ENCODE measurements at regions not wholly inside any gene's neighbourhood (a gene's known extent, or its start where the extent isn't known, plus 50 kb on each side); places are given as distances from the start of the nearest gene placed in this dataset.
"Not testable (repeated sequence)": the region's sequence is repeated elsewhere in the genome, so short reads cannot be mapped to it uniquely, and the experiment has no call there.

GRCh38 chr1:232728507-232729263, 76.5 kb upstream of the MAP10 start:
- DNase-seq = no peak
- H3K4me3 ChIP-seq (ENCODE audit: insufficient read depth, low read depth, low read length) = no peak overlapping the region
- no peaks in the 10 kb centered on the region for H3K36me3 ChIP-seq (replicated peaks; ENCODE audit: control insufficient read depth, insufficient read depth, low read length)

GRCh38 chr1:232732344-232732910, 72.8 kb upstream of the MAP10 start:
- DNase-seq = no peak
- H3K27me3 ChIP-seq (ENCODE audit: control insufficient read depth, insufficient read depth, low read length) = no peaks in the 10 kb centered on the region
- no peaks in the 10 kb centered on the region for H3K36me3 ChIP-seq (replicated peaks; ENCODE audit: control insufficient read depth, insufficient read depth, low read length)
- no peak overlapping the region for H3K4me3 ChIP-seq (ENCODE audit: insufficient read depth, low read depth, low read length)

More at GRCh38 chr1:232728507-232729263, 76.5 kb upstream of the MAP10 start:
- no peaks in the 10 kb centered on the region for H3K27me3 ChIP-seq (ENCODE audit: control insufficient read depth, insufficient read depth, low read length)

GRCh38 chr1:232737917-232738316, 67.3 kb upstream of the MAP10 start:
- DNase-seq = no peak
- no peaks in the 10 kb centered on the region; the same call in 1 of the 2 replicates for H3K27me3 ChIP-seq (ENCODE audit: control insufficient read depth, insufficient read depth, low read length)

GRCh38 chr1:232743999-232744398, 61.2 kb upstream of the MAP10 start:
- Histone ChIP-seq H3K27me3 (ENCODE audit: control insufficient read depth, insufficient read depth, low read length) (no peaks in the 10 kb centered on the region), H3K36me3 (replicated peaks; ENCODE audit: control insufficient read depth, insufficient read depth, low read length) (no peaks in the 10 kb centered on the region), H3K4me3 (ENCODE audit: insufficient read depth, low read depth, low read length) (no peak overlapping the region)
- no peak for DNase-seq

More at GRCh38 chr1:232737917-232738316, 67.3 kb upstream of the MAP10 start:
- Histone ChIP-seq H3K4me3 (ENCODE audit: insufficient read depth, low read depth, low read length) (no peak overlapping the region), H3K36me3 (replicated peaks; ENCODE audit: control insufficient read depth, insufficient read depth, low read length) (no peaks in the 10 kb centered on the region)

GRCh38 chr1:232744847-232745246, 60.4 kb upstream of the MAP10 start:
- H3K4me3 ChIP-seq (ENCODE audit: insufficient read depth, low read depth, low read length) = no peak overlapping the region
- no peak for DNase-seq
- no peaks in the 10 kb centered on the region for H3K27me3 ChIP-seq (ENCODE audit: control insufficient read depth, insufficient read depth, low read length)
- H3K36me3 ChIP-seq (replicated peaks; ENCODE audit: control insufficient read depth, insufficient read depth, low read length) = no peaks in the 10 kb centered on the region

GRCh38 chr1:232745698-232746097, 59.5 kb upstream of the MAP10 start:
- H3K4me3 ChIP-seq (ENCODE audit: insufficient read depth, low read depth, low read length); DNase-seq; H3K27me3 ChIP-seq (ENCODE audit: control insufficient read depth, insufficient read depth, low read length); H3K36me3 ChIP-seq (replicated peaks; ENCODE audit: control insufficient read depth, insufficient read depth, low read length): not testable (repeated sequence)

- H3K36me3 ChIP-seq (replicated peaks; ENCODE audit: control insufficient read depth, insufficient read depth, low read length) = no peaks in the 10 kb centered on the region
- no peak for DNase-seq
- no peak overlapping the region for H3K4me3 ChIP-seq (ENCODE audit: insufficient read depth, low read depth, low read length)
- no peaks in the 10 kb centered on the region for H3K27me3 ChIP-seq (ENCODE audit: control insufficient read depth, insufficient read depth, low read length)
These were observed 56.3 kb upstream of the MAP10 start for GRCh38 chr1:232748910-232749368.

- no peak overlapping the region for H3K4me3 ChIP-seq (ENCODE audit: insufficient read depth, low read depth, low read length)
- H3K36me3 ChIP-seq (replicated peaks; ENCODE audit: control insufficient read depth, insufficient read depth, low read length) = no peaks in the 10 kb centered on the region
- DNase-seq = no peak
- H3K27me3 ChIP-seq (ENCODE audit: control insufficient read depth, insufficient read depth, low read length) = no peaks in the 10 kb centered on the region
These were observed 53.6 kb upstream of the MAP10 start for GRCh38 chr1:232751393-232752140.

- no peak for DNase-seq
- Histone ChIP-seq H3K27me3 (ENCODE audit: control insufficient read depth, insufficient read depth, low read length) (no peaks in the 10 kb centered on the region), H3K4me3 (ENCODE audit: insufficient read depth, low read depth, low read length) (no peak overlapping the region), H3K36me3 (replicated peaks; ENCODE audit: control insufficient read depth, insufficient read depth, low read length) (no peaks in the 10 kb centered on the region)
These were observed 52.9 kb upstream of the MAP10 start for GRCh38 chr1:232752365-232752764.

GRCh38 chr1:232754930-232755329, 50.3 kb upstream of the MAP10 start:
- Histone ChIP-seq H3K4me3 (ENCODE audit: insufficient read depth, low read depth, low read length) (no peak overlapping the region), H3K36me3 (replicated peaks; ENCODE audit: control insufficient read depth, insufficient read depth, low read length) (no peaks in the 10 kb centered on the region), H3K27me3 (ENCODE audit: control insufficient read depth, insufficient read depth, low read length) (no peaks in the 10 kb centered on the region)
- DNase-seq = no peak

Measured in H7 (cell line).